ENCODE measurements at regions not wholly inside any gene's neighbourhood (a gene's known extent, or its start where the extent isn't known, plus 50 kb on each side); places are given as distances from the start of the nearest gene placed in this dataset.

GRCh38 chr15:52876991-52877663, 87.0 kb upstream of the ONECUT1 start:
- Histone ChIP-seq H3K4me1 (ENCODE audit: control insufficient read depth in 1 of 2, insufficient read depth in 2 of 2, low read length in 2 of 2) (no peaks in the 10 kb centered on the region), H3K27me3 (ENCODE audit: control insufficient read depth in 2 of 2, insufficient read depth in 2 of 2, low read length in 2 of 2) (peaks cover 0 to 2% of the 10 kb centered on the region in 2 donors), H2AFZ (ENCODE audit: insufficient read depth, low read depth, low read length, poor library complexity, severe bottlenecking) (no peak overlapping the region), H3K79me2 (ENCODE audit: insufficient read depth, low read length) (no peaks in the 10 kb centered on the region), H4K20me1 (ENCODE audit: insufficient read depth, low read length) (no peaks in the 10 kb centered on the region), H3K4me2 (replicated peaks; ENCODE audit: extremely low read depth, low read length, poor library complexity, severe bottlenecking) (no peak overlapping the region), H3K9me3 (replicated peaks in 1 of 2; ENCODE audit: control insufficient read depth in 1 of 2, insufficient read depth in 1 of 2, low read length in 2 of 2) (no peaks in the 10 kb centered on the region), H3K27ac (ENCODE audit: low read depth in 1 of 2, low read length in 2 of 2) (no peak overlapping the region), H3K36me3 (replicated peaks in 1 of 2; ENCODE audit: control insufficient read depth in 1 of 2, insufficient read depth in 2 of 2, low read length in 2 of 2) (no peaks in the 10 kb centered on the region), H3K4me3 (replicated peaks in 1 of 3; ENCODE audit: low read depth in 2 of 3, low read length in 3 of 3) (no peak overlapping the region), H3K9ac (ENCODE audit: insufficient read depth, low read length, poor library complexity, severe bottlenecking) (no peak overlapping the region)
- no peak for DNase-seq
- H3K4me1 Mint-ChIP-seq = no peaks in the 10 kb centered on the region
- H3K27me3 Mint-ChIP-seq (ENCODE audit: low read depth in 3 of 3) = peaks cover 0 to 9% (median 0%) of the 10 kb centered on the region in 3 donors
- 76% methylated on average over 3 of the region's 5 CpGs for WGBS (ENCODE audit: insufficient coverage)
- H3K36me3 Mint-ChIP-seq = no peaks in the 10 kb centered on the region
- intact Hi-C loops (cut with micrococcal nuclease) = no loop called here
- no peak for TF ChIP-seq CTCF (IDR thresholded peaks at IDR 0.05)
- no peak overlapping the region for H3K27ac Mint-ChIP-seq
- H3K4me3 Mint-ChIP-seq = no peak overlapping the region
- H3K9me3 Mint-ChIP-seq = peaks cover 0 to 2% (median 1%) of the 10 kb centered on the region in 7 donors

GRCh38 chr15:52872036-52872818, 82.1 kb upstream of the ONECUT1 start:
- H3K4me3 Mint-ChIP-seq = no peak overlapping the region
- Histone ChIP-seq H2AFZ (ENCODE audit: insufficient read depth, low read depth, low read length, poor library complexity, severe bottlenecking) (no peak overlapping the region), H3K4me2 (replicated peaks; ENCODE audit: extremely low read depth, low read length, poor library complexity, severe bottlenecking) (no peak overlapping the region), H4K20me1 (ENCODE audit: insufficient read depth, low read length) (no peaks in the 10 kb centered on the region), H3K4me3 (replicated peaks in 1 of 3; ENCODE audit: low read depth in 2 of 3, low read length in 3 of 3) (no peak overlapping the region), H3K4me1 (ENCODE audit: control insufficient read depth in 1 of 2, insufficient read depth in 2 of 2, low read length in 2 of 2) (no peaks in the 10 kb centered on the region), H3K27ac (ENCODE audit: low read depth in 1 of 2, low read length in 2 of 2) (no peak overlapping the region), H3K9me3 (replicated peaks in 1 of 2; ENCODE audit: control insufficient read depth in 1 of 2, insufficient read depth in 1 of 2, low read length in 2 of 2) (no peaks in the 10 kb centered on the region), H3K36me3 (replicated peaks in 1 of 2; ENCODE audit: control insufficient read depth in 1 of 2, insufficient read depth in 2 of 2, low read length in 2 of 2) (no peaks in the 10 kb centered on the region), H3K27me3 (ENCODE audit: control insufficient read depth in 2 of 2, insufficient read depth in 2 of 2, low read length in 2 of 2) (no peaks in the 10 kb centered on the region), H3K79me2 (ENCODE audit: insufficient read depth, low read length) (no peaks in the 10 kb centered on the region), H3K9ac (ENCODE audit: insufficient read depth, low read length, poor library complexity, severe bottlenecking) (no peak overlapping the region)
- 100% methylated on average over 2 of the region's 8 CpGs for WGBS (ENCODE audit: insufficient coverage)
- no peak for TF ChIP-seq CTCF (IDR thresholded peaks at IDR 0.05)
- H3K36me3 Mint-ChIP-seq = no peaks in the 10 kb centered on the region
- peaks cover 0 to 4% (median 0%) of the 10 kb centered on the region in 7 donors for H3K9me3 Mint-ChIP-seq
- no peaks in the 10 kb centered on the region for H3K4me1 Mint-ChIP-seq
- H3K27ac Mint-ChIP-seq = no peak overlapping the region
- intact Hi-C loops (cut with micrococcal nuclease) = no loop called here
- DNase-seq = no peak
- H3K27me3 Mint-ChIP-seq (ENCODE audit: low read depth in 3 of 3) = peaks cover 5 to 10% (median 5%) of the 10 kb centered on the region in 3 donors

All from CD14-positive monocyte (primary cell).